ENCODE measurements at regions not wholly inside any gene's neighbourhood (a gene's known extent, or its start where the extent isn't known, plus 50 kb on each side); places are given as distances from the start of the nearest gene placed in this dataset.

- TF ChIP-seq POU2F2 (IDR thresholded peaks at IDR 0.05; ENCODE audit: low read depth, low read length) = no peak
- TF ChIP-seq POLR2AphosphoS5 (IDR thresholded peaks at IDR 0.05; ENCODE audit: low read depth, low read length) = no peak
- TF ChIP-seq SPI1 (IDR thresholded peaks at IDR 0.05; ENCODE audit: low read depth, low read length) = no peak
- no peak for TF ChIP-seq POLR2A (IDR thresholded peaks at IDR 0.05; ENCODE audit: low read depth, low read length)
- FAIRE-seq (no peak), DNase-seq (ENCODE audit: insufficient read length, low spot score) (no peak)
Measured at GRCh38 chr12:118827606-118828005, 153.7 kb upstream of the SRRM4 start.

- no peak for DNase-seq (ENCODE audit: insufficient read length, low spot score)
- FAIRE-seq = no peak
- TF ChIP-seq SPI1 (IDR thresholded peaks at IDR 0.05; ENCODE audit: low read depth, low read length) = no peak
- no peak for TF ChIP-seq POLR2AphosphoS5 (IDR thresholded peaks at IDR 0.05; ENCODE audit: low read depth, low read length)
- no peak for TF ChIP-seq TAF1 (IDR thresholded peaks at IDR 0.05; ENCODE audit: low read depth, low read length)
- TF ChIP-seq POU2F2 (IDR thresholded peaks at IDR 0.05; ENCODE audit: low read depth, low read length) = no peak
Measured at GRCh38 chr12:118830296-118830695, 151.0 kb upstream of the SRRM4 start.

DNA sequence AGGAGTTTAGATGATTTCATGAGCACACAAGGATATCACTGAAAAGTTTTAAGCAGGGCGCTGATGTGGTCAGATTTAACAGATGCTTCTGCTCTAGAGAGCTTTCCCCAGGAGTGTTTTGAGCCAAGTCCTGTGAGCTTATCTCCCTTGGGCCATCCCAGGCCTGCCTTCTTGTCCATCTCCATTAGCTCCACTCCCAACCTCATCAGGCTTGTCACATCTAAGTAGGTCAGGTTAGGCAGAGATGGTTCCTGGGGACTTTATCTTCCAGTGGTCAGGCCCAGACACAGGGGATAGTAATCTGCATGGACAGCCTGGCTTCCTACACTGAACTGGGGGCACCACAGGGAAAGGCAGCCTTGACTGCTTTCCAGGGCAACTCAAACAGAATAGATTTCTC lies 145.4 kb upstream of the SRRM4 start:
- no peak for TF ChIP-seq PAX5 (IDR thresholded peaks at IDR 0.05; ENCODE audit: insufficient read depth, low read length, severe bottlenecking)
- no peak for TF ChIP-seq POU2F2 (IDR thresholded peaks at IDR 0.05; ENCODE audit: low read depth, low read length)
- TF ChIP-seq POLR2AphosphoS5 (IDR thresholded peaks at IDR 0.05; ENCODE audit: low read depth, low read length) = no peak
- no peak for TF ChIP-seq POLR2A (IDR thresholded peaks at IDR 0.05; ENCODE audit: low read depth, low read length)
- TF ChIP-seq SPI1 (IDR thresholded peaks at IDR 0.05; ENCODE audit: low read depth, low read length) = no peak
- TF ChIP-seq TAF1 (IDR thresholded peaks at IDR 0.05; ENCODE audit: low read depth, low read length) = no peak
- FAIRE-seq = no peak
- DNase-seq (ENCODE audit: insufficient read length, low spot score) = no peak

DNA sequence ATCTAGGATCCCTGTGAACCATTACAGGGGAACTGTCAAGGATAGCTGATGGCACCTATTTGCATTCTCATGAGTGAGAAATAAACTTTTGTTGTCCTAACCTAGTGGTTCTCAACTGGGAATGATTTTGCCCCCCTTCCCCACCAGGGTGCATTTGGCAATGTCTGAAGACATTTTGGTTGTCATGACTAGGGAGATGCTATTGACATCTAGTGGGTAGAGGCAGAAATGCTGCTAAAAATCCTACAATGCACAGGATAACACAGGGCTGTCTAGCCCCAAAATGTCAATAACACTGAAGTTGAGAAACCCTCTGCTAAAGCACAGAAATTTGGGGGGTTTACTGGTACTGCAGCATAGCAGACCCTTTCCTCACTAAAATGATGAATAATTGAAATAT lies 140.9 kb upstream of the SRRM4 start:
- FAIRE-seq = no peak
- DNase-seq (ENCODE audit: insufficient read length, low spot score) = no peak
- TF ChIP-seq POLR2AphosphoS5 (IDR thresholded peaks at IDR 0.05; ENCODE audit: low read depth, low read length) = no peak
- TF ChIP-seq POU2F2 (IDR thresholded peaks at IDR 0.05; ENCODE audit: low read depth, low read length) = no peak
- no peak for TF ChIP-seq SPI1 (IDR thresholded peaks at IDR 0.05; ENCODE audit: low read depth, low read length)
- TF ChIP-seq POLR2A (IDR thresholded peaks at IDR 0.05; ENCODE audit: low read depth, low read length) = no peak
- no peak for TF ChIP-seq TAF1 (IDR thresholded peaks at IDR 0.05; ENCODE audit: low read depth, low read length)
- TF ChIP-seq PAX5 (IDR thresholded peaks at IDR 0.05; ENCODE audit: insufficient read depth, low read length, severe bottlenecking) = no peak

DNA sequence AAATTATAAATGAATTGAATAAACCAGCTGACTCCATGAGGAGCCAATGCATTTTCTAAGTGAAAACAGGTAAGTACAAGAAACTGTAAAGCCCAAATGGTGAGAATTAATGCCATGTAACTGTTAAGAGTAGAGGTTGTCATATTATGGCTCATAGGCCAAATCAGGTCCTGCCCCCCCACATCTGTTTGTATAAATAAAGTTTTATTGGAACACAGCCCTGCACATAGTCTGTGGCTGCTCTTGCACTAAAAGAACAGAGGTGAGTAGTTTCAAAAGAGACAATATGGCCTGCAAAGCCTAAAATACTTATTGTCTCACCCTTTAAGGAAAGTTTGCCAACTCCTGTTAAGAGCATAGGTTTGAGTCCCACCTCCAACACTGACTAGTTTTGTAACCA lies 140.5 kb upstream of the SRRM4 start:
- DNase-seq (ENCODE audit: insufficient read length, low spot score) = no peak
- no peak for FAIRE-seq
- TF ChIP-seq POLR2AphosphoS5 (IDR thresholded peaks at IDR 0.05; ENCODE audit: low read depth, low read length) = no peak
- no peak for TF ChIP-seq POLR2A (IDR thresholded peaks at IDR 0.05; ENCODE audit: low read depth, low read length)
- no peak for TF ChIP-seq SPI1 (IDR thresholded peaks at IDR 0.05; ENCODE audit: low read depth, low read length)
- TF ChIP-seq PAX5 (IDR thresholded peaks at IDR 0.05; ENCODE audit: insufficient read depth, low read length, severe bottlenecking) = no peak
- no peak for TF ChIP-seq POU2F2 (IDR thresholded peaks at IDR 0.05; ENCODE audit: low read depth, low read length)
- no peak for TF ChIP-seq TAF1 (IDR thresholded peaks at IDR 0.05; ENCODE audit: low read depth, low read length)

DNA sequence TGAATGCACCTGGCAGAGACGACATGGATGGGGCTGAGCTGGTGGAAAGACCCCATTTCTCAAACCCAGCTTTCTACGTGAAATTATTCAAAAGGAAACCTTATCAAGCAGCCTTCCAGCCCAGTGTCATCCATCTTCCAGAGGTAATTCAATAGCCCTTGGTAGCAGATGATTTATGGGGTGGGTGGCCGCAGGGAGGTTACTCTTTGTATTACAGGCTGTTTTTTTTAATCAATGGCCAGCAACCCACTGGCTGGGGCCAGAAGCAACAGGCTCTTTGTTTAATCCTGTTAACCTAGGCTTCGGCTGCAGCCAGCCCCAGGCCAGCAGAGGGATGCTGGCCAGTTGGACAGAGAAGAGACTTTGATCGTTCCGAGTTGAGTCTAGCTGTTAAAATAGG lies 139.8 kb upstream of the SRRM4 start:
- no peak for FAIRE-seq
- TF ChIP-seq POLR2A (IDR thresholded peaks at IDR 0.05; ENCODE audit: low read depth, low read length) (no peak), PAX5 (IDR thresholded peaks at IDR 0.05; ENCODE audit: insufficient read depth, low read length, severe bottlenecking) (no peak), TAF1 (IDR thresholded peaks at IDR 0.05; ENCODE audit: low read depth, low read length) (no peak), POU2F2 (IDR thresholded peaks at IDR 0.05; ENCODE audit: low read depth, low read length) (no peak), SPI1 (IDR thresholded peaks at IDR 0.05; ENCODE audit: low read depth, low read length) (no peak), POLR2AphosphoS5 (IDR thresholded peaks at IDR 0.05; ENCODE audit: low read depth, low read length) (no peak)

DNA sequence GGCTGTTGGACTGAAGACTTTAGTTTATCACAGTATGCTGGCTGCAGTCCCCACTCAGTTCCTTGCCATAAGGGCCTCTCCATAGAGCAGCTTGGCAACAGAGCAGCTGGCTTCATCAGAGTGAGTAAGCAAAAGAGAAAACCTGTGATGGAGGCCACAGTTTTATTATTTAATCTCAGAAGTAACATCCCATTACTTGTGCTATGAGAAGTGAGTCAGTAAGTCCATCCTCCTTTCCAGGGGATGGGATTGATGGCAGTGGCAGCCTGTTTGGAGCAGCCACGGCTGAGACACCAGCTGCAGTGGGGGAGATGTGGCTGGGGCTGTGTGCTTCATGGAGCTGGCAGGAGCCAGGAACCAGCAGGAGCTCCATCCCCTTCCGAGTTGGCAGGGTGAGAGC lies 138.5 kb upstream of the SRRM4 start:
- no peak for DNase-seq (ENCODE audit: insufficient read length, low spot score)
- no peak for FAIRE-seq
- TF ChIP-seq TAF1 (IDR thresholded peaks at IDR 0.05; ENCODE audit: low read depth, low read length) = no peak
- TF ChIP-seq POLR2A (IDR thresholded peaks at IDR 0.05; ENCODE audit: low read depth, low read length) = no peak
- no peak for TF ChIP-seq POU2F2 (IDR thresholded peaks at IDR 0.05; ENCODE audit: low read depth, low read length)
- TF ChIP-seq PAX5 (IDR thresholded peaks at IDR 0.05; ENCODE audit: insufficient read depth, low read length, severe bottlenecking) = no peak
- TF ChIP-seq POLR2AphosphoS5 (IDR thresholded peaks at IDR 0.05; ENCODE audit: low read depth, low read length) = no peak
- no peak for TF ChIP-seq SPI1 (IDR thresholded peaks at IDR 0.05; ENCODE audit: low read depth, low read length)

More for the DNA sequence above, 139.8 kb upstream of the SRRM4 start:
- no peak for DNase-seq (ENCODE audit: insufficient read length, low spot score)

GRCh38 chr12:118846416-118846815 lies 134.9 kb upstream of the SRRM4 start:
- no peak for DNase-seq (ENCODE audit: insufficient read length, low spot score)
- no peak for FAIRE-seq

GRCh38 chr12:118850244-118850825 lies 131.0 kb upstream of the SRRM4 start:
- peak; percentile 21 for DNase-seq (ENCODE audit: insufficient read length, low spot score)
- TF ChIP-seq PAX5 (IDR thresholded peaks at IDR 0.05; ENCODE audit: insufficient read depth, low read length, severe bottlenecking) (no peak), TAF1 (IDR thresholded peaks at IDR 0.05; ENCODE audit: low read depth, low read length) (no peak), POU2F2 (IDR thresholded peaks at IDR 0.05; ENCODE audit: low read depth, low read length) (no peak), POLR2AphosphoS5 (IDR thresholded peaks at IDR 0.05; ENCODE audit: low read depth, low read length) (no peak), SPI1 (IDR thresholded peaks at IDR 0.05; ENCODE audit: low read depth, low read length) (no peak), POLR2A (IDR thresholded peaks at IDR 0.05; ENCODE audit: low read depth, low read length) (no peak)
- FAIRE-seq = peak; percentile 79

More at GRCh38 chr12:118846416-118846815, 134.9 kb upstream of the SRRM4 start:
- no peak for TF ChIP-seq POLR2A (IDR thresholded peaks at IDR 0.05; ENCODE audit: low read depth, low read length)
- TF ChIP-seq SPI1 (IDR thresholded peaks at IDR 0.05; ENCODE audit: low read depth, low read length) = no peak
- no peak for TF ChIP-seq PAX5 (IDR thresholded peaks at IDR 0.05; ENCODE audit: insufficient read depth, low read length, severe bottlenecking)
- TF ChIP-seq POU2F2 (IDR thresholded peaks at IDR 0.05; ENCODE audit: low read depth, low read length) = no peak
- no peak for TF ChIP-seq POLR2AphosphoS5 (IDR thresholded peaks at IDR 0.05; ENCODE audit: low read depth, low read length)
- no peak for TF ChIP-seq TAF1 (IDR thresholded peaks at IDR 0.05; ENCODE audit: low read depth, low read length)

DNA sequence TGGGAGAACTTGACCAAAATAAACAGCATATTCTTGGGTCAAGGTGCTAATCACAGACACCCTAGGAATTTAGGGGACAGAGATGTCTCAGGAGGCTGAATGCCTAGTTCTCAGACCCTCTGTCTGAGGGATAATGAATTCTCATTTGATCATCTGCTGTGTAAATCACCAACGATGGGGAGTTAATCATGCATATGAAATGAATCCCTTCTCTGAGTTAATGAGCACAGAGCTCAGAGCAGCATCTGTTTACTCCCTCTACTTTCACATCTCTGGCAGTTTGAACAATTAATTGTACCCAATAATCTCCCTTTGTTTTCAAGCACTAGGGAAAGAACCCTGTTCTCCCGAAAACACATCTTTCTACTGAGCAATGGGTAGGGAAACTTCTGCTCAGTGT lies 129.4 kb upstream of the SRRM4 start:
- FAIRE-seq = no peak
- TF ChIP-seq POU2F2 (IDR thresholded peaks at IDR 0.05; ENCODE audit: low read depth, low read length) (no peak), SPI1 (IDR thresholded peaks at IDR 0.05; ENCODE audit: low read depth, low read length) (no peak), PAX5 (IDR thresholded peaks at IDR 0.05; ENCODE audit: insufficient read depth, low read length, severe bottlenecking) (no peak)
- no peak for DNase-seq (ENCODE audit: insufficient read length, low spot score)

Data from GM12891 (cell line).